H9 (cell line): ENCODE measurements at regions not wholly inside any gene's neighbourhood (a gene's known extent, or its start where the extent isn't known, plus 50 kb on each side); places are given as distances from the start of the nearest gene placed in this dataset.

ENCODE experiments used
- DNase-seq: peaks from one replicate; pipeline ENCODE4 v3.0.0-alpha.2; 2017
- H2AFZ ChIP-seq: one replicate; pipeline ENCODE4 v1.6.1; 2013; ENCODE audit warnings: mild to moderate bottlenecking, low read length, control low read depth, moderate library complexity
- H2AK5ac ChIP-seq: 2 replicates; pipeline ENCODE4 v1.6.1; 2013; ENCODE audit warnings: low read length, control low read depth, mixed read lengths; ENCODE audit not compliant: insufficient read length
- H2BK120ac ChIP-seq: one replicate; pipeline ENCODE4 v1.6.1; 2013; ENCODE audit warnings: low read depth, mild to moderate bottlenecking, low read length, control low read depth, inconsistent platforms; ENCODE audit not compliant: poor library complexity, severe bottlenecking
- H2BK12ac ChIP-seq: 2 replicates; pipeline ENCODE4 v1.6.1; 2013; ENCODE audit warnings: low read length, control low read depth, mixed read lengths, low read depth; ENCODE audit not compliant: insufficient read length
- H2BK15ac ChIP-seq: 2 replicates; pipeline ENCODE4 v1.6.1; 2013; ENCODE audit warnings: low read depth, low read length, control low read depth
- H2BK20ac ChIP-seq: one replicate; pipeline ENCODE4 v1.6.1; 2013; ENCODE audit warnings: low read depth, mild to moderate bottlenecking, low read length, control low read depth, inconsistent platforms; ENCODE audit not compliant: poor library complexity, severe bottlenecking
- H2BK5ac ChIP-seq: 2 replicates; pipeline ENCODE4 v1.6.1; 2013; ENCODE audit warnings: low read length, control low read depth, mixed read lengths; ENCODE audit not compliant: insufficient read length
- H3K14ac ChIP-seq: 2 replicates; pipeline ENCODE4 v1.6.1; 2013; ENCODE audit warnings: low read length, control low read depth; ENCODE audit not compliant: insufficient read depth
- H3K18ac ChIP-seq: 2 replicates; pipeline ENCODE4 v1.6.1; 2013; ENCODE audit warnings: low read depth, mild to moderate bottlenecking, mixed read lengths, low read length, control low read depth; ENCODE audit not compliant: insufficient read length
- H3K23ac ChIP-seq: 2 replicates; pipeline ENCODE4 v1.6.1; 2013; ENCODE audit warnings: low read length, control low read depth, mixed read lengths, low read depth; ENCODE audit not compliant: insufficient read length
- H3K23me2 ChIP-seq: 2 replicates; pipeline ENCODE4 v1.6.1; 2013; ENCODE audit warnings: low read depth, mild to moderate bottlenecking, mixed read lengths, low read length, control low read depth; ENCODE audit not compliant: insufficient read length, poor library complexity, severe bottlenecking
- H3K27ac ChIP-seq: 2 replicates; pipeline ENCODE4 v1.5.1; 2013; ENCODE audit warnings: low read length, control low read depth, mixed read lengths, low read depth; ENCODE audit not compliant: insufficient read length
- H3K27me3 ChIP-seq: 2 replicates; pipeline ENCODE4 v1.6.1; 2013; ENCODE audit warnings: low read length, control low read depth, inconsistent platforms; ENCODE audit not compliant: insufficient read depth
- H3K4ac ChIP-seq: 2 replicates; pipeline ENCODE4 v1.6.1; 2013; ENCODE audit warnings: low read depth, mild to moderate bottlenecking, control low read depth, inconsistent platforms, low read length, moderate library complexity
- H3K4me1 ChIP-seq: 2 replicates; pipeline ENCODE4 v1.6.1; 2013; ENCODE audit warnings: low read length, control low read depth, inconsistent platforms; ENCODE audit not compliant: insufficient read depth
- H3K4me2 ChIP-seq: 2 replicates; pipeline ENCODE4 v1.6.1; 2013; ENCODE audit warnings: low read length, control low read depth, mixed read lengths; ENCODE audit not compliant: insufficient read length, insufficient read depth
- H3K56ac ChIP-seq: 2 replicates; pipeline ENCODE4 v1.6.1; 2013; ENCODE audit warnings: low read depth, mild to moderate bottlenecking, mixed read lengths, low read length, control low read depth; ENCODE audit not compliant: insufficient read length
- H3K79me1 ChIP-seq: 2 replicates; pipeline ENCODE4 v1.6.1; 2013; ENCODE audit warnings: low read depth, mild to moderate bottlenecking, moderate library complexity, low read length, control low read depth, inconsistent platforms; ENCODE audit not compliant: insufficient read depth, poor library complexity, severe bottlenecking
- H3K79me2 ChIP-seq: 2 replicates; pipeline ENCODE4 v1.6.1; 2013; ENCODE audit warnings: low read length, control low read depth, inconsistent platforms; ENCODE audit not compliant: insufficient read depth
- H3K9ac ChIP-seq: 2 replicates; pipeline ENCODE4 v1.6.1; 2013; ENCODE audit warnings: low read length, control low read depth, mixed read lengths; ENCODE audit not compliant: insufficient read length; ENCODE audit errors: extremely low read depth
- H3K9me3 ChIP-seq: one replicate; pipeline ENCODE4 v1.6.1; 2013; ENCODE audit warnings: low read depth, low read length, inconsistent platforms; ENCODE audit not compliant: control insufficient read depth
- H3T11ph ChIP-seq: one replicate; pipeline ENCODE4 v1.6.1; 2013; ENCODE audit warnings: mild to moderate bottlenecking, low read length, control low read depth, inconsistent platforms
- H4K20me1 ChIP-seq: one replicate; pipeline ENCODE4 v1.6.1; 2013; ENCODE audit not compliant: control insufficient read depth, insufficient read length, insufficient read depth
- H4K5ac ChIP-seq: 2 replicates; pipeline ENCODE4 v1.6.1; 2013; ENCODE audit warnings: low read depth, mild to moderate bottlenecking, mixed read lengths, low read length, control low read depth; ENCODE audit not compliant: insufficient read length
- H4K8ac ChIP-seq: replicated peaks from 2 replicates; pipeline ENCODE4 v1.6.1; 2013; ENCODE audit warnings: low read length, control low read depth, mixed read lengths, low read depth; ENCODE audit not compliant: insufficient read length
- H4K91ac ChIP-seq: 2 replicates; pipeline ENCODE4 v1.6.1; 2013; ENCODE audit warnings: low read depth, mild to moderate bottlenecking, moderate library complexity, mixed read lengths, low read length, control low read depth; ENCODE audit not compliant: insufficient read length
- H3K27ac Mint-ChIP-seq, 3 experiments: 2 replicates in 2 of 3; 3 replicates in 1 of 3; pipeline ENCODE4 v1.8.0; 2020 to 2021; ENCODE audit warnings: mixed read lengths in 3 of 3, mild to moderate bottlenecking in 1 of 3, moderate library complexity in 1 of 3
- H3K27me3 Mint-ChIP-seq: 2 replicates; pipeline ENCODE4 v1.8.0; 2021; ENCODE audit warnings: low read depth, mild to moderate bottlenecking, moderate library complexity, mixed read lengths
- H3K36me3 Mint-ChIP-seq, 3 experiments: 2 replicates in 2 of 3; 3 replicates in 1 of 3; pipeline ENCODE4 v1.8.0; 2020 to 2021; ENCODE audit warnings: low read depth in 3 of 3, mixed read lengths in 3 of 3; ENCODE audit not compliant: insufficient read depth in 1 of 3
- H3K4me1 Mint-ChIP-seq, 2 experiments: 2 replicates each; pipeline ENCODE4 v1.8.0; 2020; ENCODE audit warnings: mixed read lengths in 2 of 2
- H3K4me3 Mint-ChIP-seq, 2 experiments: 2 replicates in 1 of 2; 3 replicates in 1 of 2; pipeline ENCODE4 v1.8.0; 2020 to 2021; ENCODE audit warnings: mild to moderate bottlenecking in 2 of 2, mixed read lengths in 2 of 2, moderate library complexity in 1 of 2
- H3K9me3 Mint-ChIP-seq, 2 experiments: 2 replicates in 1 of 2; 3 replicates in 1 of 2; pipeline ENCODE4 v1.8.0; 2020; ENCODE audit warnings: mild to moderate bottlenecking in 2 of 2, mixed read lengths in 2 of 2, moderate library complexity in 1 of 2
- CTCF ChIP-seq: fragments of 200-600 bp; sonication (generic); conservative IDR thresholded peaks from 3 replicates; pipeline ENCODE4 v1.8.0; 2021; ENCODE audit warnings: antibody characterized with exemption, mild to moderate bottlenecking
- WGBS: extraction: QIAGEN DNeasy Blood & Tissue Kit; methylation state at CpG from one replicate; pipeline ENCODE4 v1.1.7; 2013; ENCODE audit warnings: missing lambda C conversion rate, low lambda C conversion rate, mixed read lengths; ENCODE audit not compliant: insufficient read length; ENCODE audit errors: extremely low coverage; 5-methylcytosine and 5-hydroxymethylcytosine counted together

GRCh38 chr14:86971292-86971691 is 1021.7 kb downstream of the GALC start:
- no peak for DNase-seq
- Histone ChIP-seq H4K20me1 (no peaks in the 10 kb centered on the region), H2BK12ac (no peak overlapping the region), H2BK120ac (no peak overlapping the region), H2BK20ac (no peak overlapping the region), H2BK15ac (no peak overlapping the region), H3K18ac (no peak overlapping the region), H2BK5ac (no peak overlapping the region), H3K79me1 (no peaks in the 10 kb centered on the region), H4K5ac (no peak overlapping the region), H3T11ph (no peak overlapping the region), H3K4me2 (no peak overlapping the region), H3K56ac (no peak overlapping the region), H3K23ac (no peak overlapping the region), H3K79me2 (no peaks in the 10 kb centered on the region), H3K4me1 (no peaks in the 10 kb centered on the region), H3K4ac (no peak overlapping the region), H3K23me2 (no peaks in the 10 kb centered on the region), H3K9me3 (no peaks in the 10 kb centered on the region), H3K14ac (no peak overlapping the region), H3K27me3 (no peaks in the 10 kb centered on the region), H4K8ac (no peak overlapping the region), H2AK5ac (no peak overlapping the region), H2AFZ (no peak overlapping the region), H4K91ac (no peak overlapping the region), H3K27ac (no peak overlapping the region), H3K9ac (no peak overlapping the region)
- Mint-ChIP-seq H3K27me3 (peaks cover 3% of the 10 kb centered on the region; the same call in 1 of the 2 replicates), H3K4me3 (no peak overlapping the region), H3K9me3 (peaks cover 12 to 29% of the 10 kb centered on the region in 2 experiments), H3K36me3 (peaks cover 6 to 9% (median 8%) of the 10 kb centered on the region in 3 experiments; a peak in 6 of 7 replicates), H3K27ac (no peak overlapping the region), H3K4me1 (no peaks in the 10 kb centered on the region)
- no CpG with 5 or more reads among the region's 2 CpGs for WGBS
- TF ChIP-seq CTCF = no peak
